Vagina (tissue), 2 donors: ENCODE measurements at regions not wholly inside any gene's neighbourhood (a gene's known extent, or its start where the extent isn't known, plus 50 kb on each side); places are given as distances from the start of the nearest gene placed in this dataset.

Source experiments
- POLR2A ChIP-seq, 2 donors: fragments of 450-650 bp; IDR thresholded peaks; one replicate each; pipeline ENCODE4 v1.6.1; 2017; ENCODE audit warnings: antibody characterized with exemption in 2 of 2, mild to moderate bottlenecking in 2 of 2, moderate library complexity in 2 of 2
- POLR2AphosphoS5 ChIP-seq, 2 donors: sonication (generic); formaldehyde crosslinking; IDR thresholded peaks; one replicate each; pipeline ENCODE4 v1.9.0; 2017; ENCODE audit warnings: antibody characterized with exemption in 2 of 2, mild to moderate bottlenecking in 2 of 2, low read depth in 1 of 2; ENCODE audit not compliant: insufficient read depth in 1 of 2
- TF ChIP-seq, protein P1 (sequence below), 3 experiments: fragments of 450-650 bp in 2 of 3; fragments of 200-600 bp in 1 of 3; sonication (generic) in 1 of 3; IDR thresholded peaks; one replicate each; pipeline ENCODE4 v1.5.1; 2017 to 2019; ENCODE audit warnings: antibody characterized with exemption in 3 of 3, mild to moderate bottlenecking in 2 of 3, moderate library complexity in 2 of 3

DNA sequence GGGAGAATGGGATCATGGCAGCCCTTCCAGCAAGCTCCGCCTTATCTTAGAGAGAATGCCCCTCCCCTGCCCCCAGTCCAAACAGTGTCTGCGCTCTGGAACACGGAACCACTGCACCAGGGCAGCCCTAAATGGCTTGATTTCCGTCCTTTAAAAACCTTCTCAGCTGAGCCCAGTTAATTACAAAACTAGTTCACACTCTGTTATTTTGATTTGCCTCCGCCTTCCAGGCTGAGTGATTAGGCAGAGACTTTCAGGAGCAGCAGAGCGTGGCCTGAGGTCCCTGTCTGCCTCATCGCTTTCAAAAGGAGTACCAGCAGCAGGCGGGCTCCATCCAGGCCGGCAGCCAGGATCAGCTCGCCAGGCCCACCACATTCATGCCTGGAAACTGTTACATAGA lies 313.0 kb downstream of the BRD1 start:
- TF ChIP-seq, protein P1, sequence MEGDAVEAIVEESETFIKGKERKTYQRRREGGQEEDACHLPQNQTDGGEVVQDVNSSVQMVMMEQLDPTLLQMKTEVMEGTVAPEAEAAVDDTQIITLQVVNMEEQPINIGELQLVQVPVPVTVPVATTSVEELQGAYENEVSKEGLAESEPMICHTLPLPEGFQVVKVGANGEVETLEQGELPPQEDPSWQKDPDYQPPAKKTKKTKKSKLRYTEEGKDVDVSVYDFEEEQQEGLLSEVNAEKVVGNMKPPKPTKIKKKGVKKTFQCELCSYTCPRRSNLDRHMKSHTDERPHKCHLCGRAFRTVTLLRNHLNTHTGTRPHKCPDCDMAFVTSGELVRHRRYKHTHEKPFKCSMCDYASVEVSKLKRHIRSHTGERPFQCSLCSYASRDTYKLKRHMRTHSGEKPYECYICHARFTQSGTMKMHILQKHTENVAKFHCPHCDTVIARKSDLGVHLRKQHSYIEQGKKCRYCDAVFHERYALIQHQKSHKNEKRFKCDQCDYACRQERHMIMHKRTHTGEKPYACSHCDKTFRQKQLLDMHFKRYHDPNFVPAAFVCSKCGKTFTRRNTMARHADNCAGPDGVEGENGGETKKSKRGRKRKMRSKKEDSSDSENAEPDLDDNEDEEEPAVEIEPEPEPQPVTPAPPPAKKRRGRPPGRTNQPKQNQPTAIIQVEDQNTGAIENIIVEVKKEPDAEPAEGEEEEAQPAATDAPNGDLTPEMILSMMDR (IDR thresholded peaks at IDR 0.05), result no peak
- TF ChIP-seq POLR2A (IDR thresholded peaks at IDR 0.05) (no peak), POLR2AphosphoS5 (IDR thresholded peaks at IDR 0.05; ENCODE audit: insufficient read depth in 1 of 2, low read depth in 1 of 2) (no peak)
